HEK293 (cell line): ENCODE measurements at regions not wholly inside any gene's neighbourhood (a gene's known extent, or its start where the extent isn't known, plus 50 kb on each side); places are given as distances from the start of the nearest gene placed in this dataset.

ENCODE experiments used
- AEBP2 ChIP-seq: fragments of 450-650 bp; formaldehyde crosslinking; IDR thresholded peaks from 2 replicates; pipeline ENCODE4 v1.5.1; 2016; ENCODE audit warnings: missing biosample characterization, missing genetic modification characterization, borderline replicate concordance
- CTCF ChIP-seq: fragments of 450-650 bp; formaldehyde crosslinking; IDR thresholded peaks from 2 replicates; pipeline ENCODE4 v1.5.1; 2016; ENCODE audit warnings: missing biosample characterization, missing genetic modification characterization
- GLI4 ChIP-seq: fragments of 450-650 bp; formaldehyde crosslinking; IDR thresholded peaks from 2 replicates; pipeline ENCODE4 v1.5.1; 2016; ENCODE audit warnings: missing biosample characterization, missing genetic modification characterization
- KLF17 ChIP-seq: fragments of 450-650 bp; formaldehyde crosslinking; IDR thresholded peaks from 2 replicates; pipeline ENCODE4 v1.5.1; 2016; ENCODE audit warnings: missing biosample characterization, missing genetic modification characterization
- MZF1 ChIP-seq: fragments of 450-650 bp; formaldehyde crosslinking; IDR thresholded peaks from 2 replicates; pipeline ENCODE4 v1.5.1; 2017; ENCODE audit warnings: missing biosample characterization, missing genetic modification characterization, borderline replicate concordance
- REST ChIP-seq: fragments of 450-650 bp; formaldehyde crosslinking; IDR thresholded peaks from 2 replicates; pipeline ENCODE4 v1.5.1; 2016; ENCODE audit warnings: missing biosample characterization, missing genetic modification characterization
- SP2 ChIP-seq: fragments of 450-650 bp; formaldehyde crosslinking; IDR thresholded peaks from 2 replicates; pipeline ENCODE4 v1.5.1; 2016; ENCODE audit warnings: missing biosample characterization, missing genetic modification characterization
- ZNF112 ChIP-seq: fragments of 450-650 bp; formaldehyde crosslinking; IDR thresholded peaks from 2 replicates; pipeline ENCODE4 v1.5.0; 2017; ENCODE audit warnings: missing biosample characterization, missing genetic modification characterization
- ZNF121 ChIP-seq: fragments of 450-650 bp; formaldehyde crosslinking; IDR thresholded peaks from 2 replicates; pipeline ENCODE4 v1.5.1; 2016; ENCODE audit warnings: missing biosample characterization, missing genetic modification characterization
- ZNF341 ChIP-seq: fragments of 450-650 bp; formaldehyde crosslinking; IDR thresholded peaks from 2 replicates; pipeline ENCODE4; 2016; ENCODE audit warnings: low read depth, missing biosample characterization, missing genetic modification characterization
- ZNF423 ChIP-seq: fragments of 450-650 bp; formaldehyde crosslinking; IDR thresholded peaks from 2 replicates; pipeline ENCODE4 v1.5.1; 2016; ENCODE audit warnings: missing biosample characterization, missing genetic modification characterization
- ZNF426 ChIP-seq: fragments of 450-650 bp; formaldehyde crosslinking; IDR thresholded peaks from 2 replicates; pipeline ENCODE4 v1.5.1; 2017; ENCODE audit warnings: missing biosample characterization, missing genetic modification characterization, mild to moderate bottlenecking, inconsistent platforms, moderate library complexity
- ZNF830 ChIP-seq: fragments of 450-650 bp; IDR thresholded peaks from 2 replicates; pipeline ENCODE4 v1.5.0; 2018; ENCODE audit warnings: missing biosample characterization, missing genetic modification characterization, low read depth, mild to moderate bottlenecking, moderate library complexity
- ZSCAN16 ChIP-seq: fragments of 450-650 bp; formaldehyde crosslinking; IDR thresholded peaks from 2 replicates; pipeline ENCODE4 v1.5.1; 2016; ENCODE audit warnings: missing biosample characterization, missing genetic modification characterization
- TF ChIP-seq, protein P1 (sequence below): fragments of 450-650 bp; IDR thresholded peaks from 2 replicates; pipeline ENCODE4 v1.5.1; 2018; ENCODE audit warnings: missing biosample characterization, missing genetic modification characterization
- TF ChIP-seq, protein P2 (sequence below): fragments of 450-650 bp; formaldehyde crosslinking; IDR thresholded peaks from 2 replicates; pipeline ENCODE4 v1.5.1; 2016; ENCODE audit warnings: missing biosample characterization, missing genetic modification characterization
- TF ChIP-seq, protein P3 (sequence below): fragments of 450-650 bp; formaldehyde crosslinking; IDR thresholded peaks from 2 replicates; pipeline ENCODE4 v1.5.1; 2017; ENCODE audit warnings: missing biosample characterization, missing genetic modification characterization
- TF ChIP-seq, protein P4 (sequence below): fragments of 450-650 bp; formaldehyde crosslinking; IDR thresholded peaks from 2 replicates; pipeline ENCODE4 v1.5.1; 2016; ENCODE audit warnings: missing biosample characterization, missing genetic modification characterization
- TF ChIP-seq, protein P5 (sequence below): fragments of 450-650 bp; formaldehyde crosslinking; IDR thresholded peaks from 2 replicates; pipeline ENCODE4 v1.5.1; 2016; ENCODE audit warnings: missing biosample characterization, missing genetic modification characterization, borderline replicate concordance

DNA sequence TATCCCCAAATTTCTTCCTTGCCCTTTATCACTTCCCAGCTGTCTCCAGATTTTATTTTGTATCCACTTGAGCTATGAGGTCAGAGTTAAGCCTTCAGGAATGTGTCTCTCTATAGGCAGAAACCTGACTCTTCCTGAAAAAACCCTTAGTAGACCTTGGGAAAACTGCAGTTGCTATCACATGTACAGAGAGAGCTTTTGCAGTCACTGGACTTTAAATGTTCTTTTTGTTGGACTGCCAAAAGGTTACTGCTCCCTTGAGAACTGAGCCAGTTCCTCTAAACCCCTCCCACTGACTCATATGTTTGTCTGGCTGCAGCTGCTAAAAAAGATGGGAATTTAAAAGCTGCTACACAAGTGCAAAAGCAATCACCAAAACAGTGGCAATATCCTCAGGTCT lies 169.1 kb upstream of the CCDC54 start (continued):
- TF ChIP-seq REST (tag by site-specific recombination) (no peak), ZNF112 (no peak), GLI4 (tag by site-specific recombination) (no peak), ZNF121 (no peak), AEBP2 (tag by site-specific recombination) (no peak), ZNF423 (no peak), ZSCAN16 (tag by site-specific recombination) (no peak), MZF1 (tag by site-specific recombination) (no peak), KLF17 (tag by site-specific recombination) (no peak), CTCF (tag by site-specific recombination) (no peak), SP2 (tag by site-specific recombination) (no peak), ZNF426 (tag by site-specific recombination) (no peak), ZNF830 (tag by site-specific recombination) (no peak), ZNF341 (no peak)
- TF ChIP-seq, protein P1, sequence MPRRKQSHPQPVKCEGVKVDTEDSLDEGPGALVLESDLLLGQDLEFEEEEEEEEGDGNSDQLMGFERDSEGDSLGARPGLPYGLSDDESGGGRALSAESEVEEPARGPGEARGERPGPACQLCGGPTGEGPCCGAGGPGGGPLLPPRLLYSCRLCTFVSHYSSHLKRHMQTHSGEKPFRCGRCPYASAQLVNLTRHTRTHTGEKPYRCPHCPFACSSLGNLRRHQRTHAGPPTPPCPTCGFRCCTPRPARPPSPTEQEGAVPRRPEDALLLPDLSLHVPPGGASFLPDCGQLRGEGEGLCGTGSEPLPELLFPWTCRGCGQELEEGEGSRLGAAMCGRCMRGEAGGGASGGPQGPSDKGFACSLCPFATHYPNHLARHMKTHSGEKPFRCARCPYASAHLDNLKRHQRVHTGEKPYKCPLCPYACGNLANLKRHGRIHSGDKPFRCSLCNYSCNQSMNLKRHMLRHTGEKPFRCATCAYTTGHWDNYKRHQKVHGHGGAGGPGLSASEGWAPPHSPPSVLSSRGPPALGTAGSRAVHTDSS (tag by site-specific recombination), result no peak
- TF ChIP-seq, protein P2, sequence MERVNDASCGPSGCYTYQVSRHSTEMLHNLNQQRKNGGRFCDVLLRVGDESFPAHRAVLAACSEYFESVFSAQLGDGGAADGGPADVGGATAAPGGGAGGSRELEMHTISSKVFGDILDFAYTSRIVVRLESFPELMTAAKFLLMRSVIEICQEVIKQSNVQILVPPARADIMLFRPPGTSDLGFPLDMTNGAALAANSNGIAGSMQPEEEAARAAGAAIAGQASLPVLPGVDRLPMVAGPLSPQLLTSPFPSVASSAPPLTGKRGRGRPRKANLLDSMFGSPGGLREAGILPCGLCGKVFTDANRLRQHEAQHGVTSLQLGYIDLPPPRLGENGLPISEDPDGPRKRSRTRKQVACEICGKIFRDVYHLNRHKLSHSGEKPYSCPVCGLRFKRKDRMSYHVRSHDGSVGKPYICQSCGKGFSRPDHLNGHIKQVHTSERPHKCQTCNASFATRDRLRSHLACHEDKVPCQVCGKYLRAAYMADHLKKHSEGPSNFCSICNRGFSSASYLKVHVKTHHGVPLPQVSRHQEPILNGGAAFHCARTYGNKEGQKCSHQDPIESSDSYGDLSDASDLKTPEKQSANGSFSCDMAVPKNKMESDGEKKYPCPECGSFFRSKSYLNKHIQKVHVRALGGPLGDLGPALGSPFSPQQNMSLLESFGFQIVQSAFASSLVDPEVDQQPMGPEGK (tag by site-specific recombination), result no peak
- TF ChIP-seq, protein P3, sequence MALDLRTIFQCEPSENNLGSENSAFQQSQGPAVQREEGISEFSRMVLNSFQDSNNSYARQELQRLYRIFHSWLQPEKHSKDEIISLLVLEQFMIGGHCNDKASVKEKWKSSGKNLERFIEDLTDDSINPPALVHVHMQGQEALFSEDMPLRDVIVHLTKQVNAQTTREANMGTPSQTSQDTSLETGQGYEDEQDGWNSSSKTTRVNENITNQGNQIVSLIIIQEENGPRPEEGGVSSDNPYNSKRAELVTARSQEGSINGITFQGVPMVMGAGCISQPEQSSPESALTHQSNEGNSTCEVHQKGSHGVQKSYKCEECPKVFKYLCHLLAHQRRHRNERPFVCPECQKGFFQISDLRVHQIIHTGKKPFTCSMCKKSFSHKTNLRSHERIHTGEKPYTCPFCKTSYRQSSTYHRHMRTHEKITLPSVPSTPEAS (tag by site-specific recombination), result no peak
- TF ChIP-seq, protein P4, sequence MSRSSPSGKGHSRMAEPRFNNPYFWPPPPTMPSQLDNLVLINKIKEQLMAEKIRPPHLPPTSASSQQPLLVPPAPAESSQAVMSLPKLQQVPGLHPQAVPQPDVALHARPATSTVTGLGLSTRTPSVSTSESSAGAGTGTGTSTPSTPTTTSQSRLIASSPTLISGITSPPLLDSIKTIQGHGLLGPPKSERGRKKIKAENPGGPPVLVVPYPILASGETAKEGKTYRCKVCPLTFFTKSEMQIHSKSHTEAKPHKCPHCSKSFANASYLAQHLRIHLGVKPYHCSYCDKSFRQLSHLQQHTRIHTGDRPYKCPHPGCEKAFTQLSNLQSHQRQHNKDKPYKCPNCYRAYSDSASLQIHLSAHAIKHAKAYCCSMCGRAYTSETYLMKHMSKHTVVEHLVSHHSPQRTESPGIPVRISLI (tag by site-specific recombination), result peak; percentile 84; the same call in 1 of the 2 replicates
- TF ChIP-seq, protein P5, sequence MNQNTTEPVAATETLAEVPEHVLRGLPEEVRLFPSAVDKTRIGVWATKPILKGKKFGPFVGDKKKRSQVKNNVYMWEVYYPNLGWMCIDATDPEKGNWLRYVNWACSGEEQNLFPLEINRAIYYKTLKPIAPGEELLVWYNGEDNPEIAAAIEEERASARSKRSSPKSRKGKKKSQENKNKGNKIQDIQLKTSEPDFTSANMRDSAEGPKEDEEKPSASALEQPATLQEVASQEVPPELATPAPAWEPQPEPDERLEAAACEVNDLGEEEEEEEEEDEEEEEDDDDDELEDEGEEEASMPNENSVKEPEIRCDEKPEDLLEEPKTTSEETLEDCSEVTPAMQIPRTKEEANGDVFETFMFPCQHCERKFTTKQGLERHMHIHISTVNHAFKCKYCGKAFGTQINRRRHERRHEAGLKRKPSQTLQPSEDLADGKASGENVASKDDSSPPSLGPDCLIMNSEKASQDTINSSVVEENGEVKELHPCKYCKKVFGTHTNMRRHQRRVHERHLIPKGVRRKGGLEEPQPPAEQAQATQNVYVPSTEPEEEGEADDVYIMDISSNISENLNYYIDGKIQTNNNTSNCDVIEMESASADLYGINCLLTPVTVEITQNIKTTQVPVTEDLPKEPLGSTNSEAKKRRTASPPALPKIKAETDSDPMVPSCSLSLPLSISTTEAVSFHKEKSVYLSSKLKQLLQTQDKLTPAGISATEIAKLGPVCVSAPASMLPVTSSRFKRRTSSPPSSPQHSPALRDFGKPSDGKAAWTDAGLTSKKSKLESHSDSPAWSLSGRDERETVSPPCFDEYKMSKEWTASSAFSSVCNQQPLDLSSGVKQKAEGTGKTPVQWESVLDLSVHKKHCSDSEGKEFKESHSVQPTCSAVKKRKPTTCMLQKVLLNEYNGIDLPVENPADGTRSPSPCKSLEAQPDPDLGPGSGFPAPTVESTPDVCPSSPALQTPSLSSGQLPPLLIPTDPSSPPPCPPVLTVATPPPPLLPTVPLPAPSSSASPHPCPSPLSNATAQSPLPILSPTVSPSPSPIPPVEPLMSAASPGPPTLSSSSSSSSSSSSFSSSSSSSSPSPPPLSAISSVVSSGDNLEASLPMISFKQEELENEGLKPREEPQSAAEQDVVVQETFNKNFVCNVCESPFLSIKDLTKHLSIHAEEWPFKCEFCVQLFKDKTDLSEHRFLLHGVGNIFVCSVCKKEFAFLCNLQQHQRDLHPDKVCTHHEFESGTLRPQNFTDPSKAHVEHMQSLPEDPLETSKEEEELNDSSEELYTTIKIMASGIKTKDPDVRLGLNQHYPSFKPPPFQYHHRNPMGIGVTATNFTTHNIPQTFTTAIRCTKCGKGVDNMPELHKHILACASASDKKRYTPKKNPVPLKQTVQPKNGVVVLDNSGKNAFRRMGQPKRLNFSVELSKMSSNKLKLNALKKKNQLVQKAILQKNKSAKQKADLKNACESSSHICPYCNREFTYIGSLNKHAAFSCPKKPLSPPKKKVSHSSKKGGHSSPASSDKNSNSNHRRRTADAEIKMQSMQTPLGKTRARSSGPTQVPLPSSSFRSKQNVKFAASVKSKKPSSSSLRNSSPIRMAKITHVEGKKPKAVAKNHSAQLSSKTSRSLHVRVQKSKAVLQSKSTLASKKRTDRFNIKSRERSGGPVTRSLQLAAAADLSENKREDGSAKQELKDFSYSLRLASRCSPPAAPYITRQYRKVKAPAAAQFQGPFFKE (tag by site-specific recombination), result no peak
